ENCODE measurements at regions not wholly inside any gene's neighbourhood (a gene's known extent, or its start where the extent isn't known, plus 50 kb on each side); places are given as distances from the start of the nearest gene placed in this dataset.

DNA sequence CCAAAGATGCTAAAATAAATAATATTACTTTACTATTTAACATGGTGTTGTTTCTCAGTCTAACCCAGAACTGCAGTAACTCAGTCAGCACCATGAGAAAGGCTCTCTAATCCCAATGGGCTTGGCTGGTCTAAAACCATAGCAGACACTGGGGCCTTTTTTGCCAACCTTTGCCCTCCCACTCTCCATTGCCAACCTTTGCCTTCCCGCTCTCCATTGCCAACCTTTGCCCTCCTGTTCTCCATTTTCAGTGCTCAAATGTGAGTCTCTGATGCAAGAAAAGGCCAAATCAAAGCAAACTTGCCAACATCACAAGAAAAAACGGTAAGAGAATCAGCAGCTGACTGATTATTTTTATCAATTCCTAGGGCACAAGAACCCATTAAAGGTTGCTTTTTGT is 1681.2 kb downstream of the SLITRK5 start:
- Histone ChIP-seq H2AK9ac (replicated peaks; ENCODE audit: low read depth, low read length, poor library complexity) (no peak overlapping the region), H3K4me1 (ENCODE audit: control insufficient read depth, insufficient read depth, low read length) (no peaks in the 10 kb centered on the region), H3K4me2 (ENCODE audit: low read depth, low read length) (no peak overlapping the region), H3K9ac (ENCODE audit: low read depth, low read length) (no peak overlapping the region), H4K91ac (ENCODE audit: insufficient read depth, low read depth, low read length) (no peak overlapping the region), H2AK5ac (ENCODE audit: low read depth, low read length) (no peak overlapping the region), H3K56ac (ENCODE audit: extremely low read depth, insufficient read depth, low read length) (no peak overlapping the region), H3K4me3 (ENCODE audit: insufficient read depth, low read depth, low read length) (no peak overlapping the region), H2BK120ac (ENCODE audit: low read depth, low read length) (no peak overlapping the region), H3K9me1 (ENCODE audit: insufficient read depth, low read length) (no peaks in the 10 kb centered on the region), H3K36me3 (ENCODE audit: control insufficient read depth, insufficient read depth, low read length) (no peaks in the 10 kb centered on the region), H2AFZ (replicated peaks; ENCODE audit: low read length, poor library complexity) (no peak overlapping the region), H3K79me1 (ENCODE audit: low read depth in 1 of 2, low read length in 2 of 2) (no peaks in the 10 kb centered on the region), H3K18ac (ENCODE audit: low read depth, low read length) (no peak overlapping the region), H3K4ac (ENCODE audit: low read depth, low read length) (no peak overlapping the region), H3K27ac (ENCODE audit: insufficient read depth, low read length) (no peak overlapping the region), H2BK5ac (ENCODE audit: low read depth, low read length, poor library complexity, severe bottlenecking) (no peak overlapping the region), H4K20me1 (ENCODE audit: insufficient read depth, low read length) (no peaks in the 10 kb centered on the region), H2BK20ac (ENCODE audit: low read depth, low read length) (no peak overlapping the region), H3K9me3 (ENCODE audit: control insufficient read depth, insufficient read depth, low read length) (no peaks in the 10 kb centered on the region; the same call in 1 of the 2 replicates), H3K14ac (replicated peaks; ENCODE audit: low read depth, low read length) (no peak overlapping the region), H2BK15ac (ENCODE audit: low read depth, low read length) (no peak overlapping the region), H3K27me3 (ENCODE audit: control insufficient read depth, insufficient read depth, low read length) (no peaks in the 10 kb centered on the region), H4K5ac (ENCODE audit: low read depth, low read length) (no peak overlapping the region), H4K8ac (ENCODE audit: low read depth in 2 of 2, low read length in 2 of 2) (no peak overlapping the region), H3K23ac (ENCODE audit: low read depth, low read length) (no peak overlapping the region)
- dilution Hi-C loops (cut with HindIII; ENCODE audit: low sequenced_read_pairs, unreplicated experiment) (no loop called here), intact Hi-C loops (cut with micrococcal nuclease) (loop anchor here (10.0 kb wide), 1 partner anchor 1522 kb away; no protein-coding TSS in a partner anchor), in situ Hi-C loops (cut with MboI; ENCODE audit: low sequenced_read_pairs) (no loop called here)
- ChIA-PET POLR2A (ENCODE audit: unreplicated experiment) (no interaction called here), CTCF (no interaction called here)
- ATAC-seq (ENCODE audit: low read depth) (no peak), DNase-seq (no peak)
- no CpG with 5 or more reads among the region's 2 CpGs for WGBS, 2 experiments (ENCODE audit: extremely low coverage in 2 of 2, insufficient read length in 1 of 2)
- BruUV-seq (replicated peaks), result no TSS peak
- TF ChIP-seq RFX5 (IDR thresholded peaks at IDR 0.05; ENCODE audit: low read depth, low read length), result no peak
- no peak for TF ChIP-seq RAD21 (IDR thresholded peaks at IDR 0.05; ENCODE audit: low read length)
- no peak for TF ChIP-seq POLR2A (IDR thresholded peaks at IDR 0.05; ENCODE audit: low read depth, low read length)
- no peak for TF ChIP-seq SMC3 (IDR thresholded peaks at IDR 0.05; ENCODE audit: low read depth, low read length)
- TF ChIP-seq RCOR1 (IDR thresholded peaks at IDR 0.05; ENCODE audit: insufficient replicate concordance, low read length), result no peak
- no peak for TF ChIP-seq USF2 (IDR thresholded peaks at IDR 0.05; ENCODE audit: low read depth, low read length)
- no peak for TF ChIP-seq CHD1 (IDR thresholded peaks at IDR 0.05; ENCODE audit: low read depth, low read length)

All from IMR-90 (cell line).